Esophagus squamous epithelium (tissue), 4 donors: ENCODE measurements at regions not wholly inside any gene's neighbourhood (a gene's known extent, or its start where the extent isn't known, plus 50 kb on each side); places are given as distances from the start of the nearest gene placed in this dataset.

ENCODE experiments used
- POLR2A ChIP-seq, 4 donors: fragments of 450-650 bp; IDR thresholded peaks; one replicate each; pipeline ENCODE4 v1.6.1; 2017; ENCODE audit warnings: antibody characterized with exemption in 4 of 4, mild to moderate bottlenecking in 4 of 4, moderate library complexity in 3 of 4
- TF ChIP-seq, protein P1 (sequence below), 6 experiments: fragments of 450-650 bp in 4 of 6; fragments of 200-600 bp in 2 of 6; sonication (generic) in 2 of 6; IDR thresholded peaks; one replicate each; pipeline ENCODE4 v1.5.1; 2016 to 2019; ENCODE audit warnings: antibody characterized with exemption in 6 of 6, mild to moderate bottlenecking in 4 of 6, moderate library complexity in 4 of 6

DNA sequence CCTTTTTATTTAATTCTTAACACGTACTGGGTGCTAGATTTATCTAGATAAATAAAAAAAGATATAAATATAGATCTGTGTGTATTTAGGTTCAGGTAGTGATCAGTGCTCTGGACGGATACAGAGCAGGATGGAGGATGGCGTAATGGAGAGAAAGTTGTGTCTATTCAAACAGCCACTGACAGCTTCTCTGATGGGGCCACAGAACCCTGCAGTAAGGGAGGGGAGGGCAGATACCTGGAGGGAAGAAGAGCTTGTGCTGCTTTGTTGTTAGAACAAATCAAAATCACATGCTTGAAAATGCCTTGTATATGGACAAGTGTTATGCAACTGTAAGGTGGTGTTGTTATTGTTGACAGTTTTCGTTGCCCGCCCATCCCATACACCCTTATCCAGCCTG lies 170.2 kb downstream of the UTP18 start:
- TF ChIP-seq, protein P1, sequence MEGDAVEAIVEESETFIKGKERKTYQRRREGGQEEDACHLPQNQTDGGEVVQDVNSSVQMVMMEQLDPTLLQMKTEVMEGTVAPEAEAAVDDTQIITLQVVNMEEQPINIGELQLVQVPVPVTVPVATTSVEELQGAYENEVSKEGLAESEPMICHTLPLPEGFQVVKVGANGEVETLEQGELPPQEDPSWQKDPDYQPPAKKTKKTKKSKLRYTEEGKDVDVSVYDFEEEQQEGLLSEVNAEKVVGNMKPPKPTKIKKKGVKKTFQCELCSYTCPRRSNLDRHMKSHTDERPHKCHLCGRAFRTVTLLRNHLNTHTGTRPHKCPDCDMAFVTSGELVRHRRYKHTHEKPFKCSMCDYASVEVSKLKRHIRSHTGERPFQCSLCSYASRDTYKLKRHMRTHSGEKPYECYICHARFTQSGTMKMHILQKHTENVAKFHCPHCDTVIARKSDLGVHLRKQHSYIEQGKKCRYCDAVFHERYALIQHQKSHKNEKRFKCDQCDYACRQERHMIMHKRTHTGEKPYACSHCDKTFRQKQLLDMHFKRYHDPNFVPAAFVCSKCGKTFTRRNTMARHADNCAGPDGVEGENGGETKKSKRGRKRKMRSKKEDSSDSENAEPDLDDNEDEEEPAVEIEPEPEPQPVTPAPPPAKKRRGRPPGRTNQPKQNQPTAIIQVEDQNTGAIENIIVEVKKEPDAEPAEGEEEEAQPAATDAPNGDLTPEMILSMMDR (IDR thresholded peaks at IDR 0.05), result no peak
- no peak for TF ChIP-seq POLR2A (IDR thresholded peaks at IDR 0.05)
